ENCODE measurements at regions not wholly inside any gene's neighbourhood (a gene's known extent, or its start where the extent isn't known, plus 50 kb on each side); places are given as distances from the start of the nearest gene placed in this dataset.

DNA sequence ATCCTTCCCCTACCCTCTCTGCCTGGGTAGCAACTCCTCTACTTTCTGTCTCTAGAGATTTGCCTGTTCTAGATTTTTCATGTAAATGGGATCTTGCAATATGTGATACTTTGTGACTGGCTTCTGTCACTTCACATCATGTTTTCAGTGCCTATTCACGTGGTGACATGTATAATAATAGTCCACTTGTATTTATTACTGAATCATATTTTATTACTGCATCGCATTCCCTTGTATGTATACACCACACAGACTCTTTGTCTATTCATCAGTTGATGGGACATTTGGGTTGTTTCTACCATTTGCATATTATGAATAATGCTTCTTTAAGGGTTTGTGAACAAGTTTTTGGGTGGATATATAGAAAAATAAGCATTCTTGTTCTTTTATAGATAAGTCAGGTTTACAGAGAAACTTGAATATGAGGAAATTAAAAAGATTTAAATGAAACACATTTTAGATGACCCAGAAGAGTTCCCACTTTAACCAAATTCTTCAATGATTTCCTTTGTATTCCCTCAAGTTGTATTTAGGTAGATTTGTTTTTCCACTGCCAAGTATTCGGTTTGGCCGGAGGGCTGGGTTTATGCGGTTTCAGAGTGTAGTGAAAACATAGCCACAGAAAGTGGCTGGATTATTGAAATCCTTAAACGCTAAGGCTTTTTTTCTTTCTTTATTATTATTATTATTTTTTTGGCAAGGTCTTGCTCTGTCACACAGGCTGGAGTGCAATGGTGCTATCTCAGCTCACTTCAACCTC is 178.7 kb upstream of the TMTC1 start:
- Mint-ChIP-seq H3K4me3 (no peak overlapping the region), H3K4me1 (no peaks in the 10 kb centered on the region), H3K36me3 (no peaks in the 10 kb centered on the region), H3K27me3 (ENCODE audit: low read depth in 3 of 3) (peaks cover 0 to 2% (median 0%) of the 10 kb centered on the region in 3 donors), H3K9me3 (peaks cover 0 to 5% (median 2%) of the 10 kb centered on the region in 7 donors), H3K27ac (no peak overlapping the region)
- no peaks in the 10 kb centered on the region for H3K4me1 ChIP-seq (ENCODE audit: control insufficient read depth in 1 of 2, insufficient read depth in 2 of 2, low read length in 2 of 2)
- H2AFZ ChIP-seq (ENCODE audit: insufficient read depth, low read depth, low read length, poor library complexity, severe bottlenecking) = no peak overlapping the region
- TF ChIP-seq, protein P1, sequence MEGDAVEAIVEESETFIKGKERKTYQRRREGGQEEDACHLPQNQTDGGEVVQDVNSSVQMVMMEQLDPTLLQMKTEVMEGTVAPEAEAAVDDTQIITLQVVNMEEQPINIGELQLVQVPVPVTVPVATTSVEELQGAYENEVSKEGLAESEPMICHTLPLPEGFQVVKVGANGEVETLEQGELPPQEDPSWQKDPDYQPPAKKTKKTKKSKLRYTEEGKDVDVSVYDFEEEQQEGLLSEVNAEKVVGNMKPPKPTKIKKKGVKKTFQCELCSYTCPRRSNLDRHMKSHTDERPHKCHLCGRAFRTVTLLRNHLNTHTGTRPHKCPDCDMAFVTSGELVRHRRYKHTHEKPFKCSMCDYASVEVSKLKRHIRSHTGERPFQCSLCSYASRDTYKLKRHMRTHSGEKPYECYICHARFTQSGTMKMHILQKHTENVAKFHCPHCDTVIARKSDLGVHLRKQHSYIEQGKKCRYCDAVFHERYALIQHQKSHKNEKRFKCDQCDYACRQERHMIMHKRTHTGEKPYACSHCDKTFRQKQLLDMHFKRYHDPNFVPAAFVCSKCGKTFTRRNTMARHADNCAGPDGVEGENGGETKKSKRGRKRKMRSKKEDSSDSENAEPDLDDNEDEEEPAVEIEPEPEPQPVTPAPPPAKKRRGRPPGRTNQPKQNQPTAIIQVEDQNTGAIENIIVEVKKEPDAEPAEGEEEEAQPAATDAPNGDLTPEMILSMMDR (IDR thresholded peaks at IDR 0.05) = no peak
- no peak overlapping the region for H3K4me2 ChIP-seq (replicated peaks; ENCODE audit: extremely low read depth, low read length, poor library complexity, severe bottlenecking)
- H3K79me2 ChIP-seq (ENCODE audit: insufficient read depth, low read length) = no peaks in the 10 kb centered on the region
- no peak overlapping the region for H3K9ac ChIP-seq (ENCODE audit: insufficient read depth, low read length, poor library complexity, severe bottlenecking)
- H3K9me3 ChIP-seq (replicated peaks in 1 of 2; ENCODE audit: control insufficient read depth in 1 of 2, insufficient read depth in 1 of 2, low read length in 2 of 2) = no peaks in the 10 kb centered on the region
- DNase-seq = no peak
- no peak overlapping the region for H3K27ac ChIP-seq (ENCODE audit: low read depth in 1 of 2, low read length in 2 of 2)
- intact Hi-C loops (cut with micrococcal nuclease) = no loop called here
- no peaks in the 10 kb centered on the region for H3K27me3 ChIP-seq (ENCODE audit: control insufficient read depth in 2 of 2, insufficient read depth in 2 of 2, low read length in 2 of 2)
- WGBS (ENCODE audit: insufficient coverage) = no CpG with 5 or more reads among the region's 6 CpGs
- no peak overlapping the region for H3K4me3 ChIP-seq (replicated peaks in 1 of 3; ENCODE audit: low read depth in 2 of 3, low read length in 3 of 3)
- H3K36me3 ChIP-seq (replicated peaks in 1 of 2; ENCODE audit: control insufficient read depth in 1 of 2, insufficient read depth in 2 of 2, low read length in 2 of 2) = no peaks in the 10 kb centered on the region
- H4K20me1 ChIP-seq (ENCODE audit: insufficient read depth, low read length) = no peaks in the 10 kb centered on the region

DNA sequence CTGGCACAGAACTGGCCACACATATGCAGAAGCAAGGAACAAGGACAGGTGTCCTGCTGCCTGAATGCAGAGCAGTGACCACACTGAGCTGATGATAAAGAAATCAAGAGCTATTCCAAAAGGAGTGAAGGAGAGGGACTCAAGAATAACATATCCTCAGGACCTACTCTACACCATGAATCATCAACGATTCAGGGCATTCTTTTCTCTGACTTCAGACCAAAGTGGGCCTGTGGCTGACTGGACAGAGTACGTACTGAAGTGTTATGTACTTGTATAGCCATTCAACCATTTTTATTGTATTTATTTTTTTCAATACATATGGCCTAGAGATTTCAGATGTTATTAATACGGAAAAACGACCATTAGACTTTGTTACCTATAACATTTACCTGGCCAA is 177.5 kb upstream of the TMTC1 start:
- no CpG with 5 or more reads among the region's 4 CpGs for WGBS (ENCODE audit: insufficient coverage)
- H3K27me3 Mint-ChIP-seq (ENCODE audit: low read depth in 3 of 3) = no peaks in the 10 kb centered on the region
- Histone ChIP-seq H3K4me2 (replicated peaks; ENCODE audit: extremely low read depth, low read length, poor library complexity, severe bottlenecking) (no peak overlapping the region), H3K4me1 (ENCODE audit: control insufficient read depth in 1 of 2, insufficient read depth in 2 of 2, low read length in 2 of 2) (no peaks in the 10 kb centered on the region), H3K9me3 (replicated peaks in 1 of 2; ENCODE audit: control insufficient read depth in 1 of 2, insufficient read depth in 1 of 2, low read length in 2 of 2) (no peaks in the 10 kb centered on the region), H3K79me2 (ENCODE audit: insufficient read depth, low read length) (no peaks in the 10 kb centered on the region), H4K20me1 (ENCODE audit: insufficient read depth, low read length) (no peaks in the 10 kb centered on the region), H3K27me3 (ENCODE audit: control insufficient read depth in 2 of 2, insufficient read depth in 2 of 2, low read length in 2 of 2) (no peaks in the 10 kb centered on the region), H3K27ac (ENCODE audit: low read depth in 1 of 2, low read length in 2 of 2) (no peak overlapping the region), H3K9ac (ENCODE audit: insufficient read depth, low read length, poor library complexity, severe bottlenecking) (no peak overlapping the region), H2AFZ (ENCODE audit: insufficient read depth, low read depth, low read length, poor library complexity, severe bottlenecking) (no peak overlapping the region), H3K36me3 (replicated peaks in 1 of 2; ENCODE audit: control insufficient read depth in 1 of 2, insufficient read depth in 2 of 2, low read length in 2 of 2) (no peaks in the 10 kb centered on the region), H3K4me3 (replicated peaks in 1 of 3; ENCODE audit: low read depth in 2 of 3, low read length in 3 of 3) (no peak overlapping the region)
- no peaks in the 10 kb centered on the region for H3K4me1 Mint-ChIP-seq
- H3K27ac Mint-ChIP-seq = no peak overlapping the region
- no peaks in the 10 kb centered on the region for H3K36me3 Mint-ChIP-seq
- peaks cover 0 to 5% (median 2%) of the 10 kb centered on the region in 7 donors for H3K9me3 Mint-ChIP-seq
- no peak for DNase-seq
- intact Hi-C loops (cut with micrococcal nuclease) = no loop called here
- no peak overlapping the region for H3K4me3 Mint-ChIP-seq
- TF ChIP-seq, protein P1 (IDR thresholded peaks at IDR 0.05) = no peak
